ENCODE measurements at regions not wholly inside any gene's neighbourhood (a gene's known extent, or its start where the extent isn't known, plus 50 kb on each side); places are given as distances from the start of the nearest gene placed in this dataset.
"Not testable (repeated sequence)": the region's sequence is repeated elsewhere in the genome, so short reads cannot be mapped to it uniquely, and the experiment has no call there.

GRCh38 chr6:106847116-106847515, 127.4 kb downstream of the CD24 start:
- DNase-seq: no peak

- no peak for DNase-seq
Measured at GRCh38 chr6:106844930-106845329, 129.6 kb downstream of the CD24 start.

GRCh38 chr6:106832766-106833510, 141.6 kb downstream of the CD24 start:
- DNase-seq: no peak

- DNase-seq: no peak
Measured at GRCh38 chr6:106830930-106831329, 143.6 kb downstream of the CD24 start.

- no peak for DNase-seq
Measured at GRCh38 chr6:106829451-106829850, 145.1 kb downstream of the CD24 start.

- DNase-seq: no peak
Measured at GRCh38 chr6:106827081-106827480, 147.4 kb downstream of the CD24 start.

- DNase-seq: no peak
Measured at GRCh38 chr6:106825156-106825555, 149.4 kb downstream of the CD24 start.

GRCh38 chr6:106823732-106824351, 150.7 kb downstream of the CD24 start:
- DNase-seq: no peak

GRCh38 chr6:106823058-106823457, 151.5 kb downstream of the CD24 start:
- DNase-seq: no peak

GRCh38 chr6:106820412-106820852, 154.1 kb downstream of the CD24 start:
- no peak for DNase-seq

- no peak for DNase-seq
Measured at GRCh38 chr6:106811088-106811686, 163.3 kb downstream of the CD24 start.

- DNase-seq: no peak
Measured at GRCh38 chr6:106808758-106809157, 165.8 kb downstream of the CD24 start.

- no peak for DNase-seq
Measured at GRCh38 chr6:106807947-106808611, 166.4 kb downstream of the CD24 start.

GRCh38 chr6:106806253-106806652, 168.3 kb downstream of the CD24 start:
- not testable (repeated sequence) for DNase-seq

GRCh38 chr6:106805771-106806170, 168.8 kb downstream of the CD24 start:
- no peak for DNase-seq

- no peak for DNase-seq
Measured at GRCh38 chr6:106804346-106805335, 169.9 kb downstream of the CD24 start.

- DNase-seq: no peak
Measured at GRCh38 chr6:106803188-106803587, 171.3 kb downstream of the CD24 start.

GRCh38 chr6:106802139-106802538, 172.4 kb downstream of the CD24 start:
- DNase-seq: no peak

- DNase-seq: no peak
Measured at GRCh38 chr6:106801256-106801655, 171.9 kb downstream of the QRSL1 start.

- DNase-seq: no peak
Measured at GRCh38 chr6:106800379-106800778, 171.0 kb downstream of the QRSL1 start.

- DNase-seq: no peak
Measured at GRCh38 chr6:106799031-106799894, 169.9 kb downstream of the QRSL1 start.
